KMS-11 (cell line): ENCODE measurements at regions not wholly inside any gene's neighbourhood (a gene's known extent, or its start where the extent isn't known, plus 50 kb on each side); places are given as distances from the start of the nearest gene placed in this dataset.

Source experiments
- H2AFZ ChIP-seq: fragments of 200-600 bp; sonication (generic); 2 replicates; pipeline ENCODE4 v1.6.1; 2016; ENCODE audit warnings: antibody characterized with exemption, mixed run types, low read depth
- H3K27ac ChIP-seq: fragments of 200-600 bp; sonication (generic); 2 replicates; pipeline ENCODE4 v1.6.1; 2016; ENCODE audit warnings: mild to moderate bottlenecking, mixed run types
- H3K27me3 ChIP-seq: fragments of 200-600 bp; sonication (generic); 2 replicates; pipeline ENCODE4 v1.6.1; 2017; ENCODE audit warnings: mild to moderate bottlenecking, low read depth, mixed run types, moderate library complexity; ENCODE audit not compliant: insufficient read depth
- H3K36me3 ChIP-seq: fragments of 200-600 bp; sonication (generic); 2 replicates; pipeline ENCODE4 v1.6.1; 2017; ENCODE audit warnings: mild to moderate bottlenecking, mixed run types; ENCODE audit not compliant: insufficient read depth
- H3K4me1 ChIP-seq: fragments of 200-600 bp; sonication (generic); 2 replicates; pipeline ENCODE4 v1.6.1; 2016; ENCODE audit warnings: mild to moderate bottlenecking, low read depth, mixed run types; ENCODE audit not compliant: poor library complexity, severe bottlenecking
- H3K4me2 ChIP-seq: fragments of 200-600 bp; sonication (generic); 2 replicates; pipeline ENCODE4 v1.7.0; 2016; ENCODE audit warnings: mild to moderate bottlenecking, mixed run types
- H3K4me3 ChIP-seq: fragments of 200-600 bp; sonication (generic); IDR thresholded peaks from 2 replicates; pipeline ENCODE4 v1.6.1; 2017; ENCODE audit warnings: low read depth, low read length, mixed read lengths; ENCODE audit not compliant: insufficient read depth
- H3K79me2 ChIP-seq: fragments of 200-600 bp; sonication (generic); 2 replicates; pipeline ENCODE4 v1.6.1; 2016; ENCODE audit warnings: low read depth, mixed run types; ENCODE audit not compliant: insufficient read depth
- H3K9ac ChIP-seq: fragments of 200-600 bp; sonication (generic); 2 replicates; pipeline ENCODE4 v1.6.1; 2016; ENCODE audit warnings: mild to moderate bottlenecking, mixed run types
- H4K20me1 ChIP-seq: fragments of 200-600 bp; sonication (generic); 2 replicates; pipeline ENCODE4 v1.6.1; 2016; ENCODE audit warnings: mild to moderate bottlenecking, mixed run types; ENCODE audit not compliant: insufficient read depth
- CTCF ChIP-seq: fragments of 200-600 bp; sonication (generic); conservative IDR thresholded peaks from 2 replicates; pipeline ENCODE4 v1.6.1; 2017; ENCODE audit warnings: low read depth, mild to moderate bottlenecking, antibody characterized with exemption, low read length, moderate library complexity, mixed read lengths

DNA sequence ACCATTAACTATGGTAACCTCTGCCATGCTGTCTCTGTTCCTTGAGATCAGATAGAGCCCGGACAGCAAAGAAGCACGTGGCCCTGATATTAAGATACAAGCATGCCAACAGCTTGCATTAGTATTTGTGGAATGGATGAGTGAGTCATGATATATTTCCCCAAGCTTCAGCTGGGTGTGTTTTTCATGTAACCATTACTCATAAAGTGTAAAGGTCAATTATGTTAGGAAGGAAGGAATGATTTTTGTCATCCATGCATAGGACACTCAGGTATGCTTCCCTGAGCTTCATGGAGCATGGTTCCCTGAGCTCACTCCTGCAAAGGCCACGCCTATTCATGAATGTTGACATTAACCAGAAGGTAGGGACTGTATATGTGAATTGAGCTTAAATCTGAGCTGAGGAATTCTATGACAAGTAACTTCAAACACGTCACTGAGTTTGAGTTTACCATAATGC lies 74.6 kb downstream of the ARL4C start:
- no peak overlapping the region for H3K27ac ChIP-seq
- no peaks in the 10 kb centered on the region for H4K20me1 ChIP-seq
- H2AFZ ChIP-seq: no peak overlapping the region
- H3K9ac ChIP-seq: no peak overlapping the region
- H3K79me2 ChIP-seq: no peaks in the 10 kb centered on the region
- H3K27me3 ChIP-seq: no peaks in the 10 kb centered on the region
- no peak overlapping the region for H3K4me2 ChIP-seq
- H3K4me1 ChIP-seq: peaks cover 51% of the 10 kb centered on the region
- H3K36me3 ChIP-seq: no peaks in the 10 kb centered on the region
- no peak for TF ChIP-seq CTCF
- no peak overlapping the region for H3K4me3 ChIP-seq

DNA sequence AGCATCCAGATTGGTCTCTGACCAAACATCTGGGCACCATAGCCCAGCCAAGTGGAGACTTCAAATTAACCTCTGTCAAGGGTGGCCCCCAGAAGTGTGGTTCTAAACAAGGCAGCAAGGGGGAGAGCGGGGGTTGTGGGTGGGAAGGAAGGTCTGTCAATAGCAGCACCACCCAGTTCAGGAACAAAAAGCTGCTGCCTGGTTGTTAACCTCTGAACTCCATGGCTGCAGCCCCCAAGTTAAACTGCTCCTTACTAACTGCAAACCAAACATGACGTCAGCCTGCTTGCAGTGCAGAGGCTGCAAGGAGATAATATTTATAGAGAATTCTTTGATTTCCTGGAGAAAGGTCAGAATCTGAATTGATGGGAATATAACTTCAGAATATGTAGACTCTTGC lies 76.5 kb downstream of the ARL4C start:
- H3K4me1 ChIP-seq: peaks cover 32% of the 10 kb centered on the region
- no peak overlapping the region for H3K4me2 ChIP-seq
- H3K9ac ChIP-seq: no peak overlapping the region
- no peaks in the 10 kb centered on the region for H3K27me3 ChIP-seq
- H4K20me1 ChIP-seq: no peaks in the 10 kb centered on the region
- no peaks in the 10 kb centered on the region for H3K36me3 ChIP-seq
- no peak for TF ChIP-seq CTCF
- H3K79me2 ChIP-seq: no peaks in the 10 kb centered on the region
- no peak overlapping the region for H2AFZ ChIP-seq
- H3K27ac ChIP-seq: no peak overlapping the region
- H3K4me3 ChIP-seq: no peak overlapping the region

DNA sequence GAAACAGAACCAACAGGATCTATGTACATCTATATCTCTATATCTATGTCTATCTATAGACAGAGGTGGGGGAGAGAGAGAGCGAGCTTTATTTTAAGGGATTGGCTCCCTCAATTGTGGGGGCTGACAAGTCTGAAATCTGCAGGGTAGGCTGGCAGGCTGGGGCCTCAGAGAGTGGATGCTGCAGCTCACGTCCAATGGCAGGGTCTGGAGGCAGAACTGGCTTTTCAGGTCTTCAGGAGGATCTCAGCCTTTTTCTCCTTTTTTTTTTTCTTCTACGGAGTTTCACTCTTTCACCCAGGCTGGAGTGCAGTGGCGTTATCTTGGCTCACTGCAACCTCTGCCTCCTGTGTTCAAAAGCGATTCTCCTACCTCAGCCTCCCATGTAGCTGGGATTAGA lies 77.2 kb downstream of the ARL4C start:
- H2AFZ ChIP-seq: no peak overlapping the region
- no peaks in the 10 kb centered on the region for H4K20me1 ChIP-seq
- no peaks in the 10 kb centered on the region for H3K36me3 ChIP-seq
- H3K4me3 ChIP-seq: no peak overlapping the region
- H3K79me2 ChIP-seq: no peaks in the 10 kb centered on the region
- no peaks in the 10 kb centered on the region for H3K27me3 ChIP-seq
- H3K4me1 ChIP-seq: peaks cover 25% of the 10 kb centered on the region
- H3K4me2 ChIP-seq: no peak overlapping the region
- no peak for TF ChIP-seq CTCF
- no peak overlapping the region for H3K9ac ChIP-seq
- no peak overlapping the region for H3K27ac ChIP-seq

GRCh38 chr2:234415706-234416105 lies 81.2 kb downstream of the ARL4C start:
- H3K79me2 ChIP-seq: no peaks in the 10 kb centered on the region
- no peak overlapping the region for H2AFZ ChIP-seq
- no peaks in the 10 kb centered on the region for H3K4me1 ChIP-seq
- no peak for TF ChIP-seq CTCF
- H3K9ac ChIP-seq: no peak overlapping the region
- no peaks in the 10 kb centered on the region for H3K36me3 ChIP-seq
- no peak overlapping the region for H3K4me2 ChIP-seq
- no peaks in the 10 kb centered on the region for H3K27me3 ChIP-seq
- no peak overlapping the region for H3K27ac ChIP-seq
- no peaks in the 10 kb centered on the region for H4K20me1 ChIP-seq
- no peak overlapping the region for H3K4me3 ChIP-seq
